Subcutaneous abdominal adipose tissue (tissue), 5 donors: ENCODE measurements at regions not wholly inside any gene's neighbourhood (a gene's known extent, or its start where the extent isn't known, plus 50 kb on each side); places are given as distances from the start of the nearest gene placed in this dataset.
A peak's percentile ranks its signal among the peaks of the same experiment; 100 is the strongest.

Experiments
- H3K27ac ChIP-seq: one replicate; pipeline ENCODE4 v1.7.0; 2013; ENCODE audit warnings: low read depth, mild to moderate bottlenecking, inconsistent platforms, low read length, moderate library complexity
- H3K27me3 ChIP-seq, 5 donors: one replicate each; pipeline ENCODE4 v1.7.0; 2013; ENCODE audit warnings: low read length in 5 of 5, inconsistent platforms in 1 of 5; ENCODE audit not compliant: control insufficient read depth in 5 of 5, insufficient read depth in 4 of 5
- H3K36me3 ChIP-seq, 5 donors: one replicate each; pipeline ENCODE4 v1.7.0; 2013; ENCODE audit warnings: low read length in 5 of 5; ENCODE audit not compliant: control insufficient read depth in 5 of 5, insufficient read depth in 5 of 5
- H3K4me1 ChIP-seq, 5 donors: one replicate each; pipeline ENCODE4 v1.7.0; 2013; ENCODE audit warnings: low read length in 5 of 5, mild to moderate bottlenecking in 3 of 5, moderate library complexity in 1 of 5; ENCODE audit not compliant: control insufficient read depth in 5 of 5, insufficient read depth in 5 of 5
- H3K4me3 ChIP-seq, 5 donors: one replicate each; pipeline ENCODE4 v1.7.0; 2013; ENCODE audit warnings: low read length in 5 of 5, low read depth in 1 of 5
- H3K9ac ChIP-seq, 5 donors: one replicate each; pipeline ENCODE4 v1.7.0; 2013; ENCODE audit warnings: low read length in 5 of 5, mild to moderate bottlenecking in 4 of 5, moderate library complexity in 3 of 5
- H3K9me3 ChIP-seq, 5 donors: one replicate each; pipeline ENCODE4 v1.7.0; 2013; ENCODE audit warnings: low read length in 5 of 5; ENCODE audit not compliant: control insufficient read depth in 5 of 5
- donor health status: healthy.
- donor health status: healthy.
- donor health status: healthy.
- donor health status: healthy.
- donor health status: healthy.

- Histone ChIP-seq H3K9ac (no peak overlapping the region), H3K27me3 (no peaks in the 10 kb centered on the region), H3K36me3 (no peaks in the 10 kb centered on the region), H3K27ac (no peak overlapping the region), H3K4me1 (peaks cover 0 to under 1% (median 0%) of the 10 kb centered on the region in 5 donors), H3K4me3 (no peak overlapping the region), H3K9me3 (no peaks in the 10 kb centered on the region)
Measured at GRCh38 chr7:106606120-106606519, 54.8 kb downstream of the CCDC71L start.

DNA sequence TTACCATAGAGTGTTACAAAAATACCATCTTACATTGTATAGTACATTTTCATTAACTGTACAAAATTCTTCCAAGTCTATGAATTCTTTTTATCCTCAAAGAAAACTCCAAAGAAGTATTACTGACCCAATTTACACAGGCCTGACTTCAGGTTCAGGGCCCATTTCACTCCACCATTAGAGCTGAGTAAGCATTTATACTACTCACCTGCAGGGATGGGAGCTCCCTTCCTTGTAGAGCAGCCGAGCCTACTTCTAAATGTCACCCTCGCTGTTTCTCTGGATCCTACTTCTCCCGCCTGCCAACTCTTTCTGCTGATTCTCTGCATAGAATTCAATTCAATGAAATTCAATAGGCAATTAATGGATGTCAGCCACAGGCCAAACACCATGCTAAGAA is 56.0 kb downstream of the CCDC71L start:
- Histone ChIP-seq H3K4me1 (no peaks in the 10 kb centered on the region), H3K27ac (no peak overlapping the region), H3K36me3 (no peaks in the 10 kb centered on the region), H3K9ac (no peak overlapping the region), H3K4me3 (no peak overlapping the region), H3K27me3 (no peaks in the 10 kb centered on the region), H3K9me3 (no peaks in the 10 kb centered on the region)

DNA sequence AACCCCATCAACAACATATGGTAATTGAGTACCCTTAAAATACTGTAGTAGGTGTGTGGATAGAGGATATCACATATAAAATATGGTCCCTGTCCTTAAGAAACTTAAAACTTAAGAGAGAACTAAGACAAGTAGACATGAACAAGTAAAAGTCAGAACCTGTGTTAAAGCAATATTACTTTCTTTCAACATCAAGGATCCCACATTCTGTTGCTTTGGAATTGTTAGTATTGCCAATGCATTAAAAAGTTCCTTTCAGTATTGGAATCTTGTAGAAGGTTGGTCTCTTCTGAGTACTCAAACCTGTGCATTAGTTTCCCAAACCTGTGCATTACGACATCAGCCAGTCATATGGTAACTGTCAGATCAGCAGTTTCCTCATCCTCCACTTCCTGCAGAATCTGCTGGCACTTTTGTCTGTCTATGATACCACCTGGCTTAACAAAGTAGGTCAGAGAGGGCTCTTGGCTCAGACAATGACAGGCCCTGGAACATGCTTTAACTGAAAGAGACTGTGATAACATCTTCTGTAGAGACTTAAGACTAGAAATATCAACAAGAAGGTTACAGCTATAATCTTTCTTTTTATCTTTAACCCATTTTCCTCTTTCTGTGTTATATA is 56.5 kb downstream of the CCDC71L start:
- H3K27ac ChIP-seq = no peak overlapping the region
- H3K9me3 ChIP-seq = no peaks in the 10 kb centered on the region

DNA sequence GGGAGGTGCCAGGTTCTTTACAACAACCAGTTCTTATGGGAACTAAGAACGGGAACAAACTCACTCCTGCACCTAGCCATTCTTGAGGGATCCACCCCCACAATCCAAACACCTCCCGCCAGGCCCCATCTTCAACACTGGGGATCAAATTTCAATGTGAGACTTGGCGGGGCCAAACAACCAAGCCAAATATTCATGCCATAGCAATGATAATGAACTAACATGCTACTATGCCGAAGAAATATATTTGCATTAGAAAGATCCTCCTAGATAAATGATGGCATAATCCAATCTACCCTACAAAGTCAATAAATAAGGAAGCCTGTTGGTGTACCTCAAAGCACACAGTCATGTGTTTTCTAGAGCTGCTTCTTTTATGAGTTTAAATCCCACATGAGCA is 57.6 kb downstream of the CCDC71L start:
- H3K9ac ChIP-seq = no peak overlapping the region
- no peak overlapping the region for H3K4me3 ChIP-seq
- H3K4me1 ChIP-seq = peaks cover 0 to 8% (median 6%) of the 10 kb centered on the region in 5 donors
- H3K27ac ChIP-seq = no peak overlapping the region
- no peaks in the 10 kb centered on the region for H3K9me3 ChIP-seq
- H3K36me3 ChIP-seq = no peaks in the 10 kb centered on the region
- H3K27me3 ChIP-seq = no peaks in the 10 kb centered on the region

More for the DNA sequence above, 56.5 kb downstream of the CCDC71L start:
- Histone ChIP-seq H3K27me3 (no peaks in the 10 kb centered on the region), H3K9ac (no peak overlapping the region), H3K36me3 (no peaks in the 10 kb centered on the region), H3K4me1 (no peaks in the 10 kb centered on the region), H3K4me3 (no peak overlapping the region)

GRCh38 chr7:106602062-106602461 is 58.9 kb downstream of the CCDC71L start:
- no peak overlapping the region for H3K4me3 ChIP-seq
- H3K9ac ChIP-seq = no peak overlapping the region
- H3K9me3 ChIP-seq = no peaks in the 10 kb centered on the region
- no peaks in the 10 kb centered on the region for H3K36me3 ChIP-seq
- H3K4me1 ChIP-seq = peaks cover 0 to 10% (median 7%) of the 10 kb centered on the region in 5 donors
- H3K27ac ChIP-seq = no peak overlapping the region
- H3K27me3 ChIP-seq = no peaks in the 10 kb centered on the region

GRCh38 chr7:106600569-106601373 is 60.2 kb downstream of the CCDC71L start:
- Histone ChIP-seq H3K4me3 (no peak overlapping the region), H3K27ac (no peak overlapping the region), H3K36me3 (no peaks in the 10 kb centered on the region), H3K9me3 (no peaks in the 10 kb centered on the region), H3K27me3 (no peaks in the 10 kb centered on the region), H3K9ac (no peak overlapping the region), H3K4me1 (peaks cover 0 to 10% (median 7%) of the 10 kb centered on the region in 5 donors)

GRCh38 chr7:106599343-106599698 is 61.6 kb downstream of the CCDC71L start:
- H3K9me3 ChIP-seq = no peaks in the 10 kb centered on the region
- H3K4me3 ChIP-seq = peak overlapping the region in 4 of 5 donors; percentile 42 to 55 (median 53)
- H3K27me3 ChIP-seq = no peaks in the 10 kb centered on the region
- peaks cover 0 to 10% (median 7%) of the 10 kb centered on the region in 5 donors for H3K4me1 ChIP-seq
- H3K27ac ChIP-seq = no peak overlapping the region
- H3K9ac ChIP-seq = no peak overlapping the region
- H3K36me3 ChIP-seq = no peaks in the 10 kb centered on the region

DNA sequence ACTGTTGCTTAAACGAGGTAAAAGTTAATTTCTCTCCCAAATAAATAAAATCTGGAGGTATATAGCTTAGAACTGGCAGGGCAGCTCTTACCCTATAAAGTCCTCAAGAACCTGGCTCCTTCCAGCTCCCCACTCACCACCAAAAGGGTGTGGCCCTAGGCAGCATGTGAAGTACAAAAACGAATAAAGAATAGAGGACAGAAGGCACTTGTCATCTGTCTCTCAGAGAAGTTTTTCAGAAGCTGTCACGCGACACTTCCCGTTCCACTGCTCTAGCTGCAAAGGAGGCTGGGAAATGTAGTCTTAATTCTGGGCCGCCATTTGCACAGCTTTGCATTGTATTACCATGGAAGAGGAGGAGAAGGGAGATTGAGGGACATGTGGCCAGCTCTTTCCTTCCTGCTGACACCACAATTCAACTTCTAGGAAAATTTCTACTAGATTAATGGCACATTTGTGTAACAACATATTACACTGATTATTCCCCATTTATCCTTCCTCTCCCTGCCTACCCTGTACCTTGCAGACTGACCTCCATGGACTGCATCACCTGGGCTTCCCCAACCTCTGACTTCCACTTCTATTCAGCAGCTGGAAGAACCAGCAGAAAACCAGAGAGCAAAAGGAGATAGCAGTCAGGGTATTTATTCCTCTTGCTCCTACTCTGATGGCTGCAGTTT is 62.2 kb downstream of the CCDC71L start:
- Histone ChIP-seq H3K4me3 (peak overlapping the region; percentile 42 to 63 (median 54)), H3K9me3 (no peaks in the 10 kb centered on the region), H3K36me3 (no peaks in the 10 kb centered on the region), H3K27me3 (no peaks in the 10 kb centered on the region), H3K9ac (peak overlapping the region in 2 of 5 donors; percentile 41 to 57), H3K4me1 (peaks cover 0 to 12% (median 7%) of the 10 kb centered on the region in 5 donors), H3K27ac (no peak overlapping the region)

DNA sequence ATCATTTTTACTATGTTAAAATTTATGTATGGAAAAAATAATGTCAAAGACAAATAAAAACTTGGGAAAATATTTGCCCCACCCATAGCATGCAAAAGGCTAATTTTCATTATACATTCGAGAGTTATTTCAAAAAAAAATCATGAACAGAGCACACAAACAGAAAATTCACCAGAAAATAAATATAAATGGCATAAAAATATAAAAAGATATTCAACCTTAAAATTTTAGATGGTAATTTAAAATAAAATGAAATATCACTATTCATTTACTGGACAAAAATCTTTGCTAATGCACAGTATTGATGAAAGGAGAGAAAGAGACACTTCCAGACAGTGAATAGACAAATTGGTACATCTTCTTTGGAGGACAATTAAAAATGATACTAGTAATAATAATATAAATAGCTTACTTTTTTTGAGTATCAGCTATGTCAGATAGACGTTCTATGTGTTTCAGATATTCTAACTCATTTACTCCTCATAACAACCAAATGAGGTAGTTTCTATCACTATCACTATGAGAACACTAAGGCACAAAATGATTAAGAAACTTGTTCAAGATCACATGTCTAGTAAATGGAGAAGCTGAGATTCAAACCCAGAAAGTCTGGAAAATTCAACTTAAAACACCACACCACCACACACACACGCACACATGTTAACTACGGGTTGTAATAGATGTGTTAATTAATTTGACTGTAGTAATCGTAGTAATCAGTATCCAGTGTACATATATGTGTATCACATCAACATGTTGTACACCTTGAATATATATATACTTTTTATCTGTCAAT is 63.0 kb downstream of the CCDC71L start:
- H3K4me3 ChIP-seq = peak overlapping the region in 4 of 5 donors; percentile 42 to 63 (median 54)
- H3K4me1 ChIP-seq = peaks cover 0 to 16% (median 7%) of the 10 kb centered on the region in 5 donors
- H3K36me3 ChIP-seq = no peaks in the 10 kb centered on the region
- H3K9me3 ChIP-seq = no peaks in the 10 kb centered on the region
- no peak overlapping the region for H3K27ac ChIP-seq
- H3K9ac ChIP-seq = no peak overlapping the region
- H3K27me3 ChIP-seq = no peaks in the 10 kb centered on the region
